ENCODE measurements at regions not wholly inside any gene's neighbourhood (a gene's known extent, or its start where the extent isn't known, plus 50 kb on each side); places are given as distances from the start of the nearest gene placed in this dataset.

DNA sequence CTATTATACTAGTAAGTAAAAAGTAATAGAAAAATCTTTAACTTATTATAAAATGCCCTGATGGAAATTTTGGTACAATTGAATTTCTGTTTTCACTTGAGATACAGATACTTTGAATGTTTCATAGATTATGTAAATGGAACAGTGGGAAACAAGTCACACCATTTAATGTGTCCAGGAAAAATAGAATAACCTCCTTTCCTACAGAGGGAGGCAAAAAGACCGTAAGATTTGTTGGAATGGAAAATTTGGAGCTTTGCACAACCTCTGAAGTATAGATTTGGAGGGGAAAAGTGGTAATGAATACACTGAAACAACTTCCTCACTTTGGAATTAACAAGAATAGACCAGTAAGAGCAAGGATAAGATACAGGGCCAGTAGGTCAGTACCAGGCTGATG, 149.2 kb upstream of the L3MBTL4 start:
- intact Hi-C loops (cut with DNase I): no loop called here

DNA sequence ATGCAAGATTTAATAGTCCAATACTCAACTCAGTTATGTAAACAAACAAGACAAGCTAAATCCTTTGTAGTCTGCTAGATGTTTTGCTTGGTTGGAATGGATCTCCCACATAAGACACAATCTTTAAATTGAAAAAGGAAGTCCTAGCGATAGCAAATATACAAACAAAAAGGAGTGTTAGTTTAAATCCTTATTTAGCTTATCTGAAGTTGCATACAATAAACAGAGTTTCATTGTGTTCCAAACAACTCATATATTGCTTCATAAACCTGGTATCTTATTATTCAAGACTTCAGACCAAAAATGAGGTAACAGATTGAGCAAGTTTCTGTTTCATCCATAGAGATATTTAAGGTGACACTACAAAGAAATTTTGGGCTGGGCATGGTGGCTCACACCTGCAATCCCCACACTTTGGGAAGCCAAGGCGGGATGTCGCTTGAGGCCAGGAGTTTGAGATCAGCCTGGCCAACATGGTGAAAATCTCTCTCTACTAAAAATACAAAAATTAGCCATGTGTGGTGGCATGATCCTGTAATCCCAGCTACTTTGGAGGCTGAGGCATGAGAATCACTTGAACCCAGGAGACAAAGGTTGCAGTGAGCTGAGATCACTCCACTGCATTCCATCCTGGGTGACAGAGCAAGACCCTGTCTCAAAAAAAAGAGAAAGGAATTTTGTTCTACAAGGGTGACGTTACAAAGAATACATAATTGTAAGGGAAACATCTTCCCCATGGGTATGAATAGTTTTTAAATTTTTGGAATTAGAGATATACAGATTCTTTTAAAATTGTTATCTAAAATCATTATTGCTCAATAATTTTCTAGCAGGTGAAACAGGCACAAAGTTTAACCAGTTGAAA, 150.5 kb upstream of the L3MBTL4 start:
- no peaks in the 10 kb centered on the region for H3K27me3 ChIP-seq
- TF ChIP-seq, protein P1, sequence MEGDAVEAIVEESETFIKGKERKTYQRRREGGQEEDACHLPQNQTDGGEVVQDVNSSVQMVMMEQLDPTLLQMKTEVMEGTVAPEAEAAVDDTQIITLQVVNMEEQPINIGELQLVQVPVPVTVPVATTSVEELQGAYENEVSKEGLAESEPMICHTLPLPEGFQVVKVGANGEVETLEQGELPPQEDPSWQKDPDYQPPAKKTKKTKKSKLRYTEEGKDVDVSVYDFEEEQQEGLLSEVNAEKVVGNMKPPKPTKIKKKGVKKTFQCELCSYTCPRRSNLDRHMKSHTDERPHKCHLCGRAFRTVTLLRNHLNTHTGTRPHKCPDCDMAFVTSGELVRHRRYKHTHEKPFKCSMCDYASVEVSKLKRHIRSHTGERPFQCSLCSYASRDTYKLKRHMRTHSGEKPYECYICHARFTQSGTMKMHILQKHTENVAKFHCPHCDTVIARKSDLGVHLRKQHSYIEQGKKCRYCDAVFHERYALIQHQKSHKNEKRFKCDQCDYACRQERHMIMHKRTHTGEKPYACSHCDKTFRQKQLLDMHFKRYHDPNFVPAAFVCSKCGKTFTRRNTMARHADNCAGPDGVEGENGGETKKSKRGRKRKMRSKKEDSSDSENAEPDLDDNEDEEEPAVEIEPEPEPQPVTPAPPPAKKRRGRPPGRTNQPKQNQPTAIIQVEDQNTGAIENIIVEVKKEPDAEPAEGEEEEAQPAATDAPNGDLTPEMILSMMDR (IDR thresholded peaks at IDR 0.05): no peak
- H3K4me1 ChIP-seq: peaks cover 16% of the 10 kb centered on the region
- H3K9me3 ChIP-seq: no peaks in the 10 kb centered on the region
- no peak overlapping the region for H3K27ac ChIP-seq
- no peak overlapping the region for H3K4me3 ChIP-seq
- ATAC-seq: no peak
- intact Hi-C loops (cut with DNase I): no loop called here
- no peaks in the 10 kb centered on the region for H3K36me3 ChIP-seq
- no peak for DNase-seq

More for the DNA sequence above, 149.2 kb upstream of the L3MBTL4 start:
- Histone ChIP-seq H3K9me3 (no peaks in the 10 kb centered on the region), H3K4me3 (no peak overlapping the region), H3K36me3 (no peaks in the 10 kb centered on the region), H3K27ac (no peak overlapping the region), H3K4me1 (peaks cover 16% of the 10 kb centered on the region), H3K27me3 (no peaks in the 10 kb centered on the region)
- ATAC-seq: no peak
- no peak for DNase-seq
- TF ChIP-seq, protein P1 (IDR thresholded peaks at IDR 0.05): no peak

DNA sequence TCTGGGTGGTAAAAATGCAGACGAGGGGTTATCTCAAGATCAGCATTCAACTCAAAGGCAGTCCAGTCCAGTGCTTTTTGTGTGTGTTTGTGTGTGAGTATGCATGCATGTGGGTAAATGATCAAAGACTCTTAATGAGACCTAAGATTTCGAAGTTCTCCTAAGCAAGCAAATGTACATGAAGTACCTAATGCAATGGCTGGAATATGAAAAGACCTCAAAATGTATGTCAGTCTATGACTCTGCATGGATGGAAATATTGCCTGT, 151.0 kb upstream of the L3MBTL4 start:
- intact Hi-C loops (cut with DNase I): no loop called here
- H3K27me3 ChIP-seq: no peaks in the 10 kb centered on the region

DNA sequence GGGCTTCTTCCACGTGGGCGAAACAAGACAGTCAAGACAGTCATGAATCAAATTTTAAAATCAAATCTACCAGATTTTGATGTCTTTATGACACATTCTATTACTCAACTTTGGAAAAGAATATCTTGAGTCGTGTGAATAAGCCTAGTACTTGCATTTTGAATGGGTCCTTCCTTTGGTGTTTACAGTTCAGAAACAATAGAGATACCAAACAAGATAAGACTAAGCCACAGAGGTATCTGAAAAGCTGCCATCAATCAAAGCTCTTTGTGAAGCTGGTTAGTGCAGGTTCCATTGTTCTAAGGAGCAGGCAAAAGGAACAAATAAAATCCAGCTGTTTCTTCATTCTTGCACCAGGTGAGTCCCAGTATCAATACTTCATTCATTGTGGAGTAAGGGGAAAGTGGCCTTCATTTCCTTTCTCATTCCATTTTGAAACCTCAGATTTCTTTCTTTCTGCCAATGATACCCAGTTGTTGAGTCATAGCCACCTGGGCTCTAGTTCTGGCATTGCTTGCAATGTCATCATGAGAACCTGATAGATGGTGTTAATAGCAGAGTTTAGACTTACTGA, 151.7 kb upstream of the L3MBTL4 start:
- Histone ChIP-seq H3K9me3 (no peaks in the 10 kb centered on the region), H3K27me3 (no peaks in the 10 kb centered on the region), H3K4me3 (no peak overlapping the region), H3K27ac (no peak overlapping the region), H3K4me1 (peaks cover 16% of the 10 kb centered on the region), H3K36me3 (no peaks in the 10 kb centered on the region)
- DNase-seq (no peak), ATAC-seq (no peak)
- TF ChIP-seq, protein P1 (IDR thresholded peaks at IDR 0.05): no peak
- intact Hi-C loops (cut with DNase I): no loop called here

More for the DNA sequence above, 151.0 kb upstream of the L3MBTL4 start:
- H3K4me3 ChIP-seq: no peak overlapping the region
- peaks cover 16% of the 10 kb centered on the region for H3K4me1 ChIP-seq
- DNase-seq (no peak), ATAC-seq (no peak)
- TF ChIP-seq, protein P1 (IDR thresholded peaks at IDR 0.05): no peak
- no peak overlapping the region for H3K27ac ChIP-seq
- no peaks in the 10 kb centered on the region for H3K36me3 ChIP-seq
- no peaks in the 10 kb centered on the region for H3K9me3 ChIP-seq

DNA sequence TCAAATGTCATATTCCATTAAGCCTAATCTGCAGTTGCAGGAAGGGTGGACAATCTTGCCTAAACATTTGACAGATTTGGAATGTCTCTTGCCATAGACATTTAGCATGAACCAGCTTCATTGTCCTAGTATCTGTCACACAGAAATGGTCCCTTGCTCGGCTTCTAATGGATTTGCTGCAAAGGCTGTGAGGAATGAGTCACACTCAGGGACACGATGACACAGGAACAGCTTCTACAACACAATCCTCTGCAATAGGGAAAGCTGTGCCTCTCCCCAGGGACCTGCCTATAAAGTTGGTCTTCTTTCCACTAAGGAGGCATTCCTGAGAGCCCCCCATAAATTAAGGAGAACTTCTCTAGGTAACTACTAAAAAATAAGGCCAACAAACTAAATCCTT, 155.1 kb upstream of the L3MBTL4 start:
- ATAC-seq: no peak
- no peaks in the 10 kb centered on the region for H3K27me3 ChIP-seq
- TF ChIP-seq, protein P1 (IDR thresholded peaks at IDR 0.05): no peak
- H3K9me3 ChIP-seq: no peaks in the 10 kb centered on the region
- peaks cover 6% of the 10 kb centered on the region for H3K4me1 ChIP-seq
- no peak overlapping the region for H3K4me3 ChIP-seq
- no peak overlapping the region for H3K27ac ChIP-seq
- H3K36me3 ChIP-seq: no peaks in the 10 kb centered on the region
- no peak for DNase-seq
- intact Hi-C loops (cut with DNase I): no loop called here
